GM21619 (cell line): ENCODE measurements at regions not wholly inside any gene's neighbourhood (a gene's known extent, or its start where the extent isn't known, plus 50 kb on each side); places are given as distances from the start of the nearest gene placed in this dataset.

Experiments used
- ATAC-seq: cut with Tn5 transposase; IDR thresholded peaks from one replicate; pipeline ENCODE4 v1.9.1; 2021; ENCODE audit not compliant: unreplicated experiment

GRCh38 chr5:165834891-165835290 lies 2329.5 kb downstream of the MAT2B start:
- no peak for ATAC-seq

GRCh38 chr5:165836046-165836445 lies 2330.6 kb downstream of the MAT2B start:
- ATAC-seq = no peak

- ATAC-seq = no peak
Measured at GRCh38 chr5:165837286-165837685, 2331.9 kb downstream of the MAT2B start.

- ATAC-seq = no peak
Measured at GRCh38 chr5:165844571-165844970, 2339.2 kb downstream of the MAT2B start.

GRCh38 chr5:165858118-165858517 lies 2352.7 kb downstream of the MAT2B start:
- no peak for ATAC-seq

- ATAC-seq = no peak
Measured at GRCh38 chr5:165859251-165859650, 2353.8 kb downstream of the MAT2B start.

GRCh38 chr5:165863239-165863638 lies 2357.8 kb downstream of the MAT2B start:
- ATAC-seq = no peak

GRCh38 chr5:165871291-165871690 lies 2365.9 kb downstream of the MAT2B start:
- ATAC-seq = no peak

GRCh38 chr5:165874851-165875250 lies 2369.4 kb downstream of the MAT2B start:
- no peak for ATAC-seq

GRCh38 chr5:165876538-165876937 lies 2371.1 kb downstream of the MAT2B start:
- no peak for ATAC-seq

GRCh38 chr5:165877475-165877874 lies 2372.1 kb downstream of the MAT2B start:
- ATAC-seq = no peak

- no peak for ATAC-seq
Measured at GRCh38 chr5:165881259-165881658, 2375.8 kb downstream of the MAT2B start.

- ATAC-seq = no peak
Measured at GRCh38 chr5:165882099-165882498, 2376.7 kb downstream of the MAT2B start.

GRCh38 chr5:165885623-165886350 lies 2380.4 kb downstream of the MAT2B start:
- ATAC-seq = no peak

GRCh38 chr5:165887147-165887546 lies 2381.7 kb downstream of the MAT2B start:
- ATAC-seq = no peak

- ATAC-seq = no peak
Measured at GRCh38 chr5:165892383-165892782, 2387.0 kb downstream of the MAT2B start.

- no peak for ATAC-seq
Measured at GRCh38 chr5:165894916-165895315, 2389.5 kb downstream of the MAT2B start.

GRCh38 chr5:165903835-165904234 lies 2387.6 kb upstream of the WWC1 start:
- no peak for ATAC-seq

GRCh38 chr5:165906871-165907270 lies 2384.6 kb upstream of the WWC1 start:
- ATAC-seq = no peak

- no peak for ATAC-seq
Measured at GRCh38 chr5:165913059-165913458, 2378.4 kb upstream of the WWC1 start.

- no peak for ATAC-seq
Measured at GRCh38 chr5:165914456-165914855, 2377.0 kb upstream of the WWC1 start.

- no peak for ATAC-seq
Measured at GRCh38 chr5:165919196-165919595, 2372.2 kb upstream of the WWC1 start.

GRCh38 chr5:165920655-165921054 lies 2370.8 kb upstream of the WWC1 start:
- ATAC-seq = no peak
